Osteocyte (in vitro differentiated cells): ENCODE measurements at regions not wholly inside any gene's neighbourhood (a gene's known extent, or its start where the extent isn't known, plus 50 kb on each side); places are given as distances from the start of the nearest gene placed in this dataset.
"Not testable (repeated sequence)": the region's sequence is repeated elsewhere in the genome, so short reads cannot be mapped to it uniquely, and the experiment has no call there.

Experiments
- DNase-seq: peaks from one replicate; pipeline ENCODE4 v3.0.0; 2021; ENCODE audit warnings: mixed read lengths; ENCODE audit not compliant: unreplicated experiment; ENCODE audit errors: extremely low spot score
- H3K27ac Mint-ChIP-seq: one replicate; pipeline ENCODE4 v1.8.0; 2021; ENCODE audit warnings: mild to moderate bottlenecking, mixed read lengths; ENCODE audit not compliant: unreplicated experiment
- H3K27me3 Mint-ChIP-seq: one replicate; pipeline ENCODE4 v1.8.0; 2021; ENCODE audit warnings: mixed read lengths; ENCODE audit not compliant: unreplicated experiment
- H3K36me3 Mint-ChIP-seq: one replicate; pipeline ENCODE4 v1.8.0; 2021; ENCODE audit warnings: mixed read lengths; ENCODE audit not compliant: unreplicated experiment
- H3K4me1 Mint-ChIP-seq: one replicate; pipeline ENCODE4 v1.8.0; 2021; ENCODE audit warnings: mixed read lengths; ENCODE audit not compliant: unreplicated experiment
- H3K4me3 Mint-ChIP-seq: one replicate; pipeline ENCODE4 v1.8.0; 2021; ENCODE audit warnings: mild to moderate bottlenecking, moderate library complexity, mixed read lengths; ENCODE audit not compliant: unreplicated experiment
- H3K9me3 Mint-ChIP-seq: one replicate; pipeline ENCODE4 v1.8.0; 2021; ENCODE audit warnings: mixed read lengths; ENCODE audit not compliant: unreplicated experiment
- TF ChIP-seq, protein P1 (sequence below): fragments of 200-600 bp; sonication (generic); IDR thresholded peaks from 2 replicates; pipeline ENCODE4 v1.5.0; 2021; ENCODE audit warnings: antibody characterized with exemption, mild to moderate bottlenecking, moderate library complexity

DNA sequence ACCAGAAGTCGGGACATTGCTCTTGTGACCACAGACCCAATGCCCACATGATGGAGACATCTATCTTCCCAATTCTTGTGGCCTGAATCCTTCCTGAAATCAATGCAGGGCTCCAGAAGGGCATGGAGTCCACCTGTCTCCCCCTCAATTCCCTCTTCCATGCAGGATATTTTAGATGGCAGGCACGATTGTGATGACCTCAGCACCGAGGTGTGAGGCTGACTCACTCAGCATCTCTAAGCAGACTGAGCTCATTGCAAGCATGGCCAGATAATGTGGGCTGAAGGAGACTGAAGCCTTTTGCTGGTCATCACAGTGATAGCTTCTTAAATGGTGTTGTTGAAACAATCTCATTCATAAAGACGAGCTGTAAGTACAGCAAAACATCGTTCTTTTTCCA is 374.9 kb upstream of the PODXL start:
- H3K36me3 Mint-ChIP-seq, result no peaks in the 10 kb centered on the region
- no peak for DNase-seq
- no peak overlapping the region for H3K27ac Mint-ChIP-seq
- peaks cover 55% of the 10 kb centered on the region for H3K27me3 Mint-ChIP-seq
- H3K9me3 Mint-ChIP-seq, result no peaks in the 10 kb centered on the region
- TF ChIP-seq, protein P1, sequence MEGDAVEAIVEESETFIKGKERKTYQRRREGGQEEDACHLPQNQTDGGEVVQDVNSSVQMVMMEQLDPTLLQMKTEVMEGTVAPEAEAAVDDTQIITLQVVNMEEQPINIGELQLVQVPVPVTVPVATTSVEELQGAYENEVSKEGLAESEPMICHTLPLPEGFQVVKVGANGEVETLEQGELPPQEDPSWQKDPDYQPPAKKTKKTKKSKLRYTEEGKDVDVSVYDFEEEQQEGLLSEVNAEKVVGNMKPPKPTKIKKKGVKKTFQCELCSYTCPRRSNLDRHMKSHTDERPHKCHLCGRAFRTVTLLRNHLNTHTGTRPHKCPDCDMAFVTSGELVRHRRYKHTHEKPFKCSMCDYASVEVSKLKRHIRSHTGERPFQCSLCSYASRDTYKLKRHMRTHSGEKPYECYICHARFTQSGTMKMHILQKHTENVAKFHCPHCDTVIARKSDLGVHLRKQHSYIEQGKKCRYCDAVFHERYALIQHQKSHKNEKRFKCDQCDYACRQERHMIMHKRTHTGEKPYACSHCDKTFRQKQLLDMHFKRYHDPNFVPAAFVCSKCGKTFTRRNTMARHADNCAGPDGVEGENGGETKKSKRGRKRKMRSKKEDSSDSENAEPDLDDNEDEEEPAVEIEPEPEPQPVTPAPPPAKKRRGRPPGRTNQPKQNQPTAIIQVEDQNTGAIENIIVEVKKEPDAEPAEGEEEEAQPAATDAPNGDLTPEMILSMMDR, result no peak
- no peak overlapping the region for H3K4me3 Mint-ChIP-seq
- H3K4me1 Mint-ChIP-seq, result no peaks in the 10 kb centered on the region

DNA sequence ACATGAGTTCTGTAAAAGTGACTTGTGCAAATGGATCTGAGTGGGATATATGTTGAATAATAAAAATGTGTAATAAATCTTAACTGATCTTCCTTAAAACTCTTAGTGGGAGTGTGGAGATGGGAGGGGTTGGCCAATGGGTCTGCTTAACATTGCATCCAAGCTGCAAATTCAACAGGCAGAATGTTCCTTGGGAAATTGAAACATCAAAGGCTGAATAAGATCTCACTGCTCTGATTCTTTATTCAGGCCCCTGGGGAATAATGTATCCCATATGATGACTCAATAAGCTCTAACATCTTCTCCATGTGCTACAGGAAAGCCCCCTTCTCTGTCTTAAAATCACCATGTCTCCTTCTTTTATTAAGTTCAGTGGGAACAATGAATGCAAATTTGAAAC is 373.2 kb upstream of the PODXL start:
- Mint-ChIP-seq H3K36me3 (no peaks in the 10 kb centered on the region), H3K27ac (no peak overlapping the region), H3K4me1 (no peaks in the 10 kb centered on the region), H3K4me3 (no peak overlapping the region), H3K9me3 (peaks cover 5% of the 10 kb centered on the region), H3K27me3 (peaks cover 54% of the 10 kb centered on the region)
- no peak for DNase-seq
- TF ChIP-seq, protein P1, result no peak

DNA sequence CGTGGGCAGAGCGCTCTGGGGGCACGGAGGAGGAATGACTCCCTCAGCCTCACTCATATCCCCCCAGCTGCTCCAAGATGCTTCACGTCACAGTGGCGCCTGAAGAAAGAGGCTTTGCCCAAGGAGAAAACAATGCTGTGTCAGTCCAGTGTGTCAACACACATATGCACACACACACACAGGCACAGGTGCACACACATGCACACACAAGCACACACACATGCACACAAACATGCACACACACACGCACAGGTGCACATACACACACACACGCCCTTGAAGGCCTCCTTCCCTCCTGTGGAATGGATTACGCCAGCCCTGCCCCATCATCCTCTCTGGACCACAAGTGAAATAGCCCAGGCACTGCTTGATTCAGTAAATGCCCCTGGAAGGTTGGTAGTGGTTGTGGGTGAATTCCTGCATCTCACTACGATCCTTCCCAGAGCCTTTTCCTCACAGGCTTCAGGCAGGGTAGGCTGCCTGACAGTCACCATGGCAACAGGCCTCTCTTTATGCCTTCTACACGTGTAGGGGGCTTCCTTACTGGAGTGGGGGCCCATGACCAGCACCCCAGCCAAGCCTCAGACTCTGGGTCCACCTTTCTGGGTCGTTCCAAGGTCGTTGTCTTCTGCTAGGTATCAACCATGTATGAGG is 371.5 kb upstream of the PODXL start:
- H3K27me3 Mint-ChIP-seq, result peaks cover 47% of the 10 kb centered on the region
- H3K27ac Mint-ChIP-seq, result no peak overlapping the region

DNA sequence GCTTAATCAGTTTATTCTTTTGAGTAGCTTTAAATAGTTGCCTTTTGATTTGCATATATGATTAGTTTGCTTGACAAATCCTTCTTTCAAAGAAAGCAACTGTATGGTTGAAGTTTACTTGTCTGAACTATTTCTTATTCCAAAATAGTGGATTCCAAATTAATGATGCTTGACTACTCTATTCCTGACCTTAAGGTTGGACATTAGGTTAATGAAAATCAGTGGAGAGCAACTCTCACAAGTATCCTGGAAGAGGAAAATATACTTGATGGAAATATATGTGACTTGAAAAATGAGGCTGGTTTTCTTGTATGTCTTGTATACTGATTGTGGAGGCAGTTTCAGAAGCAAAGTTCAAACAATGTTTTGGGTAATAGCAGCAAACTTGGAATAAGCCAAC is 369.2 kb upstream of the PODXL start:
- TF ChIP-seq, protein P1, result no peak
- no peaks in the 10 kb centered on the region for H3K36me3 Mint-ChIP-seq
- H3K4me3 Mint-ChIP-seq, result no peak overlapping the region
- no peak overlapping the region for H3K27ac Mint-ChIP-seq
- no peak for DNase-seq
- H3K27me3 Mint-ChIP-seq, result peaks cover 54% of the 10 kb centered on the region
- H3K4me1 Mint-ChIP-seq, result no peaks in the 10 kb centered on the region
- H3K9me3 Mint-ChIP-seq, result peaks cover 8% of the 10 kb centered on the region

More for the DNA sequence above, 371.5 kb upstream of the PODXL start:
- TF ChIP-seq, protein P1, result no peak
- Mint-ChIP-seq H3K36me3 (no peaks in the 10 kb centered on the region), H3K4me1 (no peaks in the 10 kb centered on the region), H3K4me3 (no peak overlapping the region), H3K9me3 (peaks cover 8% of the 10 kb centered on the region)
- DNase-seq, result no peak

DNA sequence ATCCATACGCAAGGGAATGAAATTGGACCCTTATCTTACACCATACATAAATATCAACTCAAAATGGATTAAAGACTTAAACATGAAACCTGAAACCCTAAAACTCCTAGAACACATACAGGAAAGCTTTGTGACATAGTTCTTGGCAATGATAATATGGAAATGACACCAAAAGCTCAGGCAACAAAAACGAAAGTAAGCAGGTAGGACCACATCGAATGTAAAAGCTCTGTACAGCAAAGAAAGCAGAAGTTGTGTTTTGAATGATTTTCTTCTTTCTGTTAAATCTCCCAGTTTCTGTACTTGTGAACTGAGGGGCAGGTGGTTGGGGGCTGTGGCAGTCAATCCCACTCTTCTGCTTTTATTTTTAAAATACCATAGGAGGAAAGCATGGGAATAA is 368.4 kb upstream of the PODXL start:
- Mint-ChIP-seq H3K27ac (no peak overlapping the region), H3K36me3 (no peaks in the 10 kb centered on the region), H3K4me3 (no peak overlapping the region), H3K9me3 (peaks cover 8% of the 10 kb centered on the region), H3K27me3 (peaks cover 54% of the 10 kb centered on the region), H3K4me1 (no peaks in the 10 kb centered on the region)
- DNase-seq, result no peak
- TF ChIP-seq, protein P1, result no peak

DNA sequence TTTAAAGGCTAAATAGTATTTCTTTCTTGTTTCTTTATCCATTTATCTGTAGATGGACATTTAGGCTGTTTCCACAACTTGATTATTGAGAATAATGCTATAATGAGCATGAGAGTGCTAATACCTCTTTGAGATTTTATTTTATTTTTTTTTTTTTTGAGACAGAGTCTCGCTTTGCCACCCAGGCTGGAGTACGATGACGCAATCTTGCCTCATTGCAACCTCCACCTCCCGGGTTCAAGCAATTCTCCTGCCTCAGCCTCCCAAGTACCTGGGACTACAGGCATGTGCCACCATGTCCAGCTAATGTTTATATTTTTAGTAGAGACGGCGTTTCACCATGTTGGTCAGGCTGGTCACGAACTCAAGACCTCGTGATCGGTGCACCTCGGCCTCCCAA is 366.5 kb upstream of the PODXL start:
- H3K4me3 Mint-ChIP-seq, H3K9me3 Mint-ChIP-seq, H3K36me3 Mint-ChIP-seq, H3K27ac Mint-ChIP-seq, DNase-seq, H3K4me1 Mint-ChIP-seq: not testable (repeated sequence)
- H3K27me3 Mint-ChIP-seq, result peaks cover 52% of the 10 kb centered on the region
